ENCODE measurements at regions not wholly inside any gene's neighbourhood (a gene's known extent, or its start where the extent isn't known, plus 50 kb on each side); places are given as distances from the start of the nearest gene placed in this dataset.
A peak's percentile ranks its signal among the peaks of the same experiment; 100 is the strongest.

DNA sequence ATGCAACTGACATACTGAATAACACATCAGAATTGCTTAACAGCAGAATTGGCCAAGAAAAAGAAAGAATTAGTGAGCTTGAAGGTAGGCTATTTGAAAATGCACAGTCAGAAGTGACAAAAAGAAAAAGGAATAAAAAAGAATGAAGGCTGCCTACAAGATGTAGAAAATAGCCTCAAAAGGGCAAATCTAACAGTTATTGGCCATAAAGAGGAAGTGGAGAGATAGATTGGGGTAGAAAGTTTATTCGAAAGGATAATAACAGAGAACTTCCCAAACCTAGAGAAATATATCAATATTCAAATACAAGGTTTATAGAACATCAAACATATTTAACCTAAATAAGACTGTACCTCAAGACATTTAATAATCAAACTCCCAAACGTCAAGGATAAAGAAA, 67.5 kb downstream of the ATP6V1G3 start:
- Histone ChIP-seq H3K4me2 (ENCODE audit: insufficient read depth, low read length) (no peak overlapping the region), H2AFZ (ENCODE audit: low read depth, low read length) (no peak overlapping the region), H3K4me3 (no peak overlapping the region), H3K27ac (ENCODE audit: extremely low read depth, low read depth, low read length) (no peak overlapping the region), H3K9ac (ENCODE audit: insufficient read depth in 1 of 2, low read depth in 2 of 2, low read length in 2 of 2) (no peak overlapping the region), H3K79me2 (ENCODE audit: control insufficient read depth, insufficient read depth, low read length) (no peaks in the 10 kb centered on the region), H3K9me1 (ENCODE audit: control insufficient read depth, insufficient read depth, low read length) (no peaks in the 10 kb centered on the region), H3K9me3 (replicated peaks; ENCODE audit: control insufficient read depth, insufficient read depth, low read depth, low read length) (no peaks in the 10 kb centered on the region), H3K27me3 (ENCODE audit: control insufficient read depth in 2 of 2, insufficient read depth in 2 of 2, low read length in 2 of 2) (no peaks in the 10 kb centered on the region), H3K36me3 (ENCODE audit: control insufficient read depth, insufficient read depth, low read length) (no peaks in the 10 kb centered on the region), H3K4me1 (replicated peaks in 1 of 2; ENCODE audit: control insufficient read depth in 2 of 2, insufficient read depth in 2 of 2, low read length in 2 of 2) (no peaks in the 10 kb centered on the region), H4K20me1 (replicated peaks; ENCODE audit: control insufficient read depth, insufficient read depth, low read length) (no peaks in the 10 kb centered on the region)
- BruUV-seq (replicated peaks) = no TSS peak
- intact Hi-C loops (cut with micrococcal nuclease) = no loop called here
- TF ChIP-seq SPI1 (IDR thresholded peaks at IDR 0.05; ENCODE audit: borderline replicate concordance, low read depth, low read length) (peak; percentile 73; the same call in 1 of the 2 replicates), ZNF121 (CRISPR knock-in tag; conservative IDR thresholded peaks at IDR 0.05) (no peak), BMI1 (IDR thresholded peaks at IDR 0.05; ENCODE audit: low read length) (no peak)
- POLR2A ChIA-PET = no interaction called here
- FAIRE-seq (no peak), ATAC-seq (no peak), DNase-seq (ENCODE audit: extremely low read depth in 1 of 4, low spot score in 3 of 4) (no peak)
- WGBS (ENCODE audit: insufficient coverage, low coverage, missing lambda C conversion rate) = 18% methylated on average over 2 of the region's 2 CpGs
- CTCF ChIA-PET (ENCODE audit: low intra/inter-chr PET ratio) = no interaction called here
- in situ Hi-C loops (cut with MboI) = no loop called here

DNA sequence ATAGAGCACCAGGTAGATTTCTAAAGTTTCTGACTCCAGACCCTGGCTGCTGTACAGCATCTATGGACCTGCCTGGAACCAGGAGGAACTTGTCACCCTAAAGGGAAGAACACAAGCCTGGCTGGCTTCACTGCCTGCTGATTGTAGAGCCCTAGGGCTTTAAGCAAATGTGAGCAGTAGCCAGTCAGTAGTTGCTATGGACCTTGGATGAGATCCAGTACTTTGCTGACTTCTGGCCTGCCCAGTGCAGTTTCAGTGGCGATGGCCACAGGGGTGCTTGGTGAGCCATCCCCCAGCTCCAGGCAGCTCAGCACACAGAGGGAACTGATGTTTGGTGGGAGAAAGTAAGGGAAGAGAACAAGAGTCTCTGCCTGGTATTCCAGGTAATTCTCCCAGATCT, 68.4 kb downstream of the ATP6V1G3 start:
- intact Hi-C loops (cut with micrococcal nuclease) (no loop called here), in situ Hi-C loops (cut with MboI) (no loop called here)
- WGBS (ENCODE audit: insufficient coverage, low coverage, missing lambda C conversion rate) = 29% methylated on average over 1 of the region's 1 CpG
- H2AFZ ChIP-seq (ENCODE audit: low read depth, low read length) = no peak overlapping the region; the same call in 1 of the 2 replicates
- ChIA-PET CTCF (ENCODE audit: low intra/inter-chr PET ratio) (no interaction called here), POLR2A (no interaction called here)
- H3K9me3 ChIP-seq (replicated peaks; ENCODE audit: control insufficient read depth, insufficient read depth, low read depth, low read length) = no peaks in the 10 kb centered on the region
- H3K4me3 ChIP-seq = no peak overlapping the region
- TF ChIP-seq HDGF (IDR thresholded peaks at IDR 0.05) (no peak), ZBTB1 (CRISPR knock-in tag; IDR thresholded peaks at IDR 0.05; ENCODE audit: borderline replicate concordance, low read depth) (no peak), KLF16 (IDR thresholded peaks at IDR 0.05) (no peak), SRF (CRISPR knock-in tag; IDR thresholded peaks at IDR 0.05) (no peak), PHB (CRISPR knock-in tag; IDR thresholded peaks at IDR 0.05) (no peak), PCBP2 (IDR thresholded peaks at IDR 0.05; ENCODE audit: low read depth, low read length, poor library complexity, severe bottlenecking) (no peak), ZFPM2 (CRISPR knock-in tag; IDR thresholded peaks at IDR 0.05) (no peak), ZNF764 (CRISPR knock-in tag; IDR thresholded peaks at IDR 0.05; ENCODE audit: low read depth) (no peak), SUPT5H (IDR thresholded peaks at IDR 0.05) (no peak), PML (IDR thresholded peaks at IDR 0.05; ENCODE audit: low read length) (no peak), TAF7 (tag; IDR thresholded peaks at IDR 0.05) (no peak), ZNF707 (CRISPR knock-in tag; conservative IDR thresholded peaks at IDR 0.05) (no peak), ZNF316 (IDR thresholded peaks at IDR 0.05) (no peak), ZNF75A (CRISPR knock-in tag; IDR thresholded peaks at IDR 0.05) (no peak)
- no peaks in the 10 kb centered on the region for H3K9me1 ChIP-seq (ENCODE audit: control insufficient read depth, insufficient read depth, low read length)
- no peak overlapping the region for H3K9ac ChIP-seq (ENCODE audit: insufficient read depth in 1 of 2, low read depth in 2 of 2, low read length in 2 of 2)
- DNase-seq (ENCODE audit: extremely low read depth in 1 of 4, low spot score in 3 of 4) (no peak), FAIRE-seq (no peak), ATAC-seq (peak; percentile 39)
- no peaks in the 10 kb centered on the region for H3K36me3 ChIP-seq (ENCODE audit: control insufficient read depth, insufficient read depth, low read length)
- no peaks in the 10 kb centered on the region for H3K4me1 ChIP-seq (replicated peaks in 1 of 2; ENCODE audit: control insufficient read depth in 2 of 2, insufficient read depth in 2 of 2, low read length in 2 of 2)
- H3K27ac ChIP-seq (ENCODE audit: extremely low read depth, low read depth, low read length) = no peak overlapping the region
- H3K27me3 ChIP-seq (ENCODE audit: control insufficient read depth in 2 of 2, insufficient read depth in 2 of 2, low read length in 2 of 2) = no peaks in the 10 kb centered on the region
- no peak overlapping the region for H3K4me2 ChIP-seq (ENCODE audit: insufficient read depth, low read length)
- no peaks in the 10 kb centered on the region for H4K20me1 ChIP-seq (replicated peaks; ENCODE audit: control insufficient read depth, insufficient read depth, low read length)
- no peaks in the 10 kb centered on the region for H3K79me2 ChIP-seq (ENCODE audit: control insufficient read depth, insufficient read depth, low read length)
- no TSS peak for BruUV-seq (replicated peaks)
